ENCODE measurements at regions not wholly inside any gene's neighbourhood (a gene's known extent, or its start where the extent isn't known, plus 50 kb on each side); places are given as distances from the start of the nearest gene placed in this dataset.

- no peak for TF ChIP-seq ZNF592 (IDR thresholded peaks at IDR 0.05)
- TF ChIP-seq TBL1XR1 (IDR thresholded peaks at IDR 0.05; ENCODE audit: low read length in 2 of 2): no peak
- TF ChIP-seq DEAF1 (CRISPR knock-in tag; IDR thresholded peaks at IDR 0.05): no peak
- TF ChIP-seq, protein P1, sequence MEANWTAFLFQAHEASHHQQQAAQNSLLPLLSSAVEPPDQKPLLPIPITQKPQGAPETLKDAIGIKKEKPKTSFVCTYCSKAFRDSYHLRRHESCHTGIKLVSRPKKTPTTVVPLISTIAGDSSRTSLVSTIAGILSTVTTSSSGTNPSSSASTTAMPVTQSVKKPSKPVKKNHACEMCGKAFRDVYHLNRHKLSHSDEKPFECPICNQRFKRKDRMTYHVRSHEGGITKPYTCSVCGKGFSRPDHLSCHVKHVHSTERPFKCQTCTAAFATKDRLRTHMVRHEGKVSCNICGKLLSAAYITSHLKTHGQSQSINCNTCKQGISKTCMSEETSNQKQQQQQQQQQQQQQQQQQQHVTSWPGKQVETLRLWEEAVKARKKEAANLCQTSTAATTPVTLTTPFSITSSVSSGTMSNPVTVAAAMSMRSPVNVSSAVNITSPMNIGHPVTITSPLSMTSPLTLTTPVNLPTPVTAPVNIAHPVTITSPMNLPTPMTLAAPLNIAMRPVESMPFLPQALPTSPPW (CRISPR knock-in tag; IDR thresholded peaks at IDR 0.05): no peak
- no peak for TF ChIP-seq TFE3 (CRISPR knock-in tag; IDR thresholded peaks at IDR 0.05)
- TF ChIP-seq KDM4B (IDR thresholded peaks at IDR 0.05; ENCODE audit: borderline replicate concordance in 2 of 2, low read depth in 1 of 2): no peak
- TF ChIP-seq ZEB2 (IDR thresholded peaks at IDR 0.05): no peak
- TF ChIP-seq, protein P2, sequence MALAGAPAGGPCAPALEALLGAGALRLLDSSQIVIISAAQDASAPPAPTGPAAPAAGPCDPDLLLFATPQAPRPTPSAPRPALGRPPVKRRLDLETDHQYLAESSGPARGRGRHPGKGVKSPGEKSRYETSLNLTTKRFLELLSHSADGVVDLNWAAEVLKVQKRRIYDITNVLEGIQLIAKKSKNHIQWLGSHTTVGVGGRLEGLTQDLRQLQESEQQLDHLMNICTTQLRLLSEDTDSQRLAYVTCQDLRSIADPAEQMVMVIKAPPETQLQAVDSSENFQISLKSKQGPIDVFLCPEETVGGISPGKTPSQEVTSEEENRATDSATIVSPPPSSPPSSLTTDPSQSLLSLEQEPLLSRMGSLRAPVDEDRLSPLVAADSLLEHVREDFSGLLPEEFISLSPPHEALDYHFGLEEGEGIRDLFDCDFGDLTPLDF (CRISPR knock-in tag; IDR thresholded peaks at IDR 0.05): no peak
- TF ChIP-seq SRF (CRISPR knock-in tag; IDR thresholded peaks at IDR 0.05): no peak
- no peak for TF ChIP-seq ZBTB2 (IDR thresholded peaks at IDR 0.05)
- TF ChIP-seq GTF2A2 (tag; IDR thresholded peaks at IDR 0.05): no peak
- TF ChIP-seq PTTG1 (tag; IDR thresholded peaks at IDR 0.05; ENCODE audit: low read depth): peak; percentile 83
- TF ChIP-seq, protein P3, sequence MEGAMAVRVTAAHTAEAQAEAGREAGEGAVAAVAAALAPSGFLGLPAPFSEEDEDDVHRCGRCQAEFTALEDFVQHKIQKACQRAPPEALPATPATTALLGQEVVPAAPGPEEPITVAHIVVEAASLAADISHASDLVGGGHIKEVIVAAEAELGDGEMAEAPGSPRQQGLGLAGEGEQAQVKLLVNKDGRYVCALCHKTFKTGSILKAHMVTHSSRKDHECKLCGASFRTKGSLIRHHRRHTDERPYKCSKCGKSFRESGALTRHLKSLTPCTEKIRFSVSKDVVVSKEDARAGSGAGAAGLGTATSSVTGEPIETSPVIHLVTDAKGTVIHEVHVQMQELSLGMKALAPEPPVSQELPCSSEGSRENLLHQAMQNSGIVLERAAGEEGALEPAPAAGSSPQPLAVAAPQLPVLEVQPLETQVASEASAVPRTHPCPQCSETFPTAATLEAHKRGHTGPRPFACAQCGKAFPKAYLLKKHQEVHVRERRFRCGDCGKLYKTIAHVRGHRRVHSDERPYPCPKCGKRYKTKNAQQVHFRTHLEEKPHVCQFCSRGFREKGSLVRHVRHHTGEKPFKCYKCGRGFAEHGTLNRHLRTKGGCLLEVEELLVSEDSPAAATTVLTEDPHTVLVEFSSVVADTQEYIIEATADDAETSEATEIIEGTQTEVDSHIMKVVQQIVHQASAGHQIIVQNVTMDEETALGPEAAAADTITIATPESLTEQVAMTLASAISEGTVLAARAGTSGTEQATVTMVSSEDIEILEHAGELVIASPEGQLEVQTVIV (CRISPR knock-in tag; IDR thresholded peaks at IDR 0.05; ENCODE audit: borderline replicate concordance): no peak
- no peak for TF ChIP-seq HLTF (IDR thresholded peaks at IDR 0.05)
These were observed 1157.9 kb downstream of the TAF11L14 start (continued) for GRCh38 chr5:18792145-18792544.
